Progenitor cell of endocrine pancreas (in vitro differentiated cells): ENCODE measurements at regions not wholly inside any gene's neighbourhood (a gene's known extent, or its start where the extent isn't known, plus 50 kb on each side); places are given as distances from the start of the nearest gene placed in this dataset.
"Not testable (repeated sequence)": the region's sequence is repeated elsewhere in the genome, so short reads cannot be mapped to it uniquely, and the experiment has no call there.

Experiments used
- DNase-seq: peaks from one replicate; pipeline ENCODE4 v3.0.0; 2021; ENCODE audit warnings: low spot score; ENCODE audit not compliant: unreplicated experiment
- H3K27ac Mint-ChIP-seq: 2 replicates; pipeline ENCODE4 v1.8.0; 2021; ENCODE audit warnings: mild to moderate bottlenecking, moderate library complexity, mixed read lengths
- H3K27me3 Mint-ChIP-seq: 2 replicates; pipeline ENCODE4 v1.8.0; 2021; ENCODE audit warnings: mixed read lengths
- H3K36me3 Mint-ChIP-seq: 2 replicates; pipeline ENCODE4 v1.8.0; 2022; ENCODE audit warnings: mixed read lengths; ENCODE audit not compliant: insufficient read depth
- H3K4me1 Mint-ChIP-seq: 2 replicates; pipeline ENCODE4 v1.8.0; 2021; ENCODE audit warnings: low read depth, mixed read lengths
- H3K4me3 Mint-ChIP-seq: 2 replicates; pipeline ENCODE4 v1.8.0; 2021; ENCODE audit warnings: low read depth, mild to moderate bottlenecking, moderate library complexity, mixed read lengths
- H3K9me3 Mint-ChIP-seq: 2 replicates; pipeline ENCODE4 v1.8.0; 2021; ENCODE audit warnings: low read depth, mixed read lengths
- CTCF ChIP-seq: fragments of 200-600 bp; sonication (generic); IDR thresholded peaks from one replicate; pipeline ENCODE4 v1.5.0; 2021; ENCODE audit warnings: antibody characterized with exemption, mild to moderate bottlenecking; ENCODE audit not compliant: unreplicated experiment

GRCh38 chr4:40681600-40681999, 51.9 kb upstream of the RBM47 start:
- Mint-ChIP-seq H3K36me3 (no peaks in the 10 kb centered on the region), H3K9me3 (no peaks in the 10 kb centered on the region), H3K4me1 (peaks cover 19% of the 10 kb centered on the region), H3K27ac (no peak overlapping the region), H3K27me3 (no peaks in the 10 kb centered on the region), H3K4me3 (no peak overlapping the region)
- TF ChIP-seq CTCF: no peak
- DNase-seq: no peak

GRCh38 chr4:40682290-40683101, 52.8 kb upstream of the RBM47 start:
- H3K36me3 Mint-ChIP-seq: no peaks in the 10 kb centered on the region
- no peak overlapping the region for H3K27ac Mint-ChIP-seq
- no peaks in the 10 kb centered on the region for H3K9me3 Mint-ChIP-seq
- H3K27me3 Mint-ChIP-seq: no peaks in the 10 kb centered on the region
- DNase-seq: no peak
- no peak for TF ChIP-seq CTCF
- no peak overlapping the region for H3K4me3 Mint-ChIP-seq
- H3K4me1 Mint-ChIP-seq: peaks cover 19% of the 10 kb centered on the region

- not testable (repeated sequence) for H3K36me3 Mint-ChIP-seq, H3K9me3 Mint-ChIP-seq, H3K27me3 Mint-ChIP-seq, H3K27ac Mint-ChIP-seq, H3K4me3 Mint-ChIP-seq, DNase-seq
- peaks cover 23% of the 10 kb centered on the region for H3K4me1 Mint-ChIP-seq
Measured at GRCh38 chr4:40683536-40684145, 54.0 kb upstream of the RBM47 start.

GRCh38 chr4:40684404-40684803, 54.7 kb upstream of the RBM47 start:
- no peaks in the 10 kb centered on the region for H3K27me3 Mint-ChIP-seq
- H3K27ac Mint-ChIP-seq: no peak overlapping the region
- H3K36me3 Mint-ChIP-seq: no peaks in the 10 kb centered on the region
- no peaks in the 10 kb centered on the region for H3K9me3 Mint-ChIP-seq
- TF ChIP-seq CTCF: no peak
- H3K4me1 Mint-ChIP-seq: peaks cover 23% of the 10 kb centered on the region
- H3K4me3 Mint-ChIP-seq: no peak overlapping the region
- DNase-seq: no peak

- Mint-ChIP-seq H3K4me3 (no peak overlapping the region), H3K36me3 (no peaks in the 10 kb centered on the region), H3K27ac (no peak overlapping the region), H3K9me3 (no peaks in the 10 kb centered on the region), H3K27me3 (no peaks in the 10 kb centered on the region), H3K4me1 (peaks cover 23% of the 10 kb centered on the region)
- no peak for DNase-seq
- TF ChIP-seq CTCF: no peak
Measured at GRCh38 chr4:40685300-40685699, 55.6 kb upstream of the RBM47 start.
